Mesodermal cell (in vitro differentiated cells): ENCODE measurements at regions not wholly inside any gene's neighbourhood (a gene's known extent, or its start where the extent isn't known, plus 50 kb on each side); places are given as distances from the start of the nearest gene placed in this dataset.

ENCODE experiments used
- H3K27ac ChIP-seq: 2 replicates; pipeline ENCODE4 v1.7.0; 2013; ENCODE audit warnings: mild to moderate bottlenecking, low read depth, low read length, moderate library complexity; ENCODE audit not compliant: severe bottlenecking
- H3K36me3 ChIP-seq: 2 replicates; pipeline ENCODE4 v1.7.1; 2013; ENCODE audit warnings: mild to moderate bottlenecking, low read length, moderate library complexity; ENCODE audit not compliant: control insufficient read depth, insufficient read depth
- H3K4me1 ChIP-seq: one replicate; pipeline ENCODE4 v1.7.1; 2013; ENCODE audit warnings: mild to moderate bottlenecking, low read length; ENCODE audit not compliant: insufficient read depth, control insufficient read depth, poor library complexity, severe bottlenecking
- H3K4me3 ChIP-seq: 2 replicates; pipeline ENCODE4 v1.7.0; 2013; ENCODE audit warnings: low read length, control low read depth, mild to moderate bottlenecking; ENCODE audit not compliant: insufficient read depth, poor library complexity, severe bottlenecking; ENCODE audit errors: extremely low read depth
- H3K9me3 ChIP-seq: 2 replicates; pipeline ENCODE4 v1.7.1; 2013; ENCODE audit warnings: mild to moderate bottlenecking, low read length, moderate library complexity; ENCODE audit not compliant: control insufficient read depth
- WGBS, 2 experiments: methylation state at CpG; one replicate each; pipeline ENCODE4 v1.1.5; 2013; ENCODE audit warnings: missing lambda C conversion rate in 2 of 2; ENCODE audit not compliant: insufficient coverage in 2 of 2; 5-methylcytosine and 5-hydroxymethylcytosine counted together

GRCh38 chr14:84064316-84065125 is 1465.4 kb upstream of the FLRT2 start:
- H3K36me3 ChIP-seq: no peaks in the 10 kb centered on the region
- no peaks in the 10 kb centered on the region for H3K9me3 ChIP-seq
- H3K4me1 ChIP-seq: no peaks in the 10 kb centered on the region
- H3K27ac ChIP-seq: no peak overlapping the region
- WGBS, 2 experiments: 30% methylated on average over 1 of the region's 3 CpGs; no CpG with 5 or more reads in 1 of the 2 experiments
- no peak overlapping the region for H3K4me3 ChIP-seq

DNA sequence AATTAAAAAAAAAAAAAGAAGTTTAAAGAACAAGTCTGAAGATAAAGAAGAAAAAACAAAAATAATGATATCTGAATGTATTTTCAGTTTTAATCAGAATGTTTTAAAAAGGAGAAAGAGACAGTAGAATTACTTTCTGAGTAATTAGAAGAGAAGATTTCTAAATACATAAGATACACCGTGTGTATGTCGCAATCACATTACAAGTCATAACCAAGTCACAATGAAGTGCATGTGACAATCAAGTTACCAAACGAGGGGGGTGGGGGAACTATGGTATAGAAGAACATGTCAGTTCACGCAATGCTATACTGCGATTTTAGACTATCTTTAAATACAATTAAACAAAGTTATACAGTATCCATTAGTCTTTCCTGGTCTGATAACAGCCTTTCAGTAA is 1464.1 kb upstream of the FLRT2 start:
- no peak overlapping the region for H3K27ac ChIP-seq
- WGBS, 2 experiments: no CpG with 5 or more reads among the region's 5 CpGs
- no peaks in the 10 kb centered on the region for H3K36me3 ChIP-seq
- H3K4me3 ChIP-seq: no peak overlapping the region
- no peaks in the 10 kb centered on the region for H3K4me1 ChIP-seq
- H3K9me3 ChIP-seq: no peaks in the 10 kb centered on the region

DNA sequence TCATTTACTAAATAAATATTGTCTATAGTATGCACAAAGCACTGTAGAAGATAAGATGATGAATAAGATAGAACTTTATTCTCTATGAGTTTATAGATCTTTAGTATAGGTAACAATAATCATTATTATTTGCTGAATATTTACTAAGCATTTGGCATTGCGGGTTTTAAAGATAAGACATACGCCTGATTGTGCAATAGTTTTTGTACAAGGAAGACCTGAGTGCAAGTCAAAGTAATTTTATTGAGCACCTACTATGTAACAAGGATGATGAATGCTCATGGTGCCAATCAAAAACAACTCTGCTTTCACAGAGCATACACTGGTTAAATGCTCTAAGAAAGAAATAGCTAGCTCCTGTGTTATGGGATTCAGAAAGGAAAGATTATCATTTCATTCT is 1461.7 kb upstream of the FLRT2 start:
- 60 to 100% methylated on average over 1 of the region's 2 CpGs for WGBS, 2 experiments
- no peak overlapping the region for H3K4me3 ChIP-seq
- no peaks in the 10 kb centered on the region for H3K9me3 ChIP-seq
- H3K4me1 ChIP-seq: no peaks in the 10 kb centered on the region
- no peaks in the 10 kb centered on the region for H3K36me3 ChIP-seq
- H3K27ac ChIP-seq: no peak overlapping the region

DNA sequence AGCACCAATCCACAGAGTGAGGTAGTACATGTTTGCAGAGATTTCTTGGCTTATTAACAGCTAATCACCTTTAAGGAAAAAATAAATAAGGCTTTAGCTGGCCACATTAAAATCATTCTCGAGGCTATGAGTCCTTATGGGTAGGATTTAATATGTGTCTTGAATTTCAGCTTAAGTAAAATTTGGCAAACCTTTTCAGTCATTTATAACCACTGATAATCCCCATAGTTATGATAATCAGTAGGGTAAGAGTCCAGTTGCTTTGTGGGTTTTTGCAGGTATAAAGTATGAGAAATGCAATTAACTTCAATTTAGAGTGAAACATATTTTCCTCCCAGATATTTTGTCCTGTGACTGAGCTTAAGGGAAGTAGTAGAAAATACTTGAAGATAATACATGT is 1458.9 kb upstream of the FLRT2 start:
- H3K4me1 ChIP-seq: no peaks in the 10 kb centered on the region
- no peaks in the 10 kb centered on the region for H3K36me3 ChIP-seq
- WGBS, 2 experiments: no CpG with 5 or more reads among the region's 1 CpG
- H3K4me3 ChIP-seq: no peak overlapping the region
- H3K9me3 ChIP-seq: no peaks in the 10 kb centered on the region
- no peak overlapping the region for H3K27ac ChIP-seq

- Histone ChIP-seq H3K4me1 (no peaks in the 10 kb centered on the region), H3K4me3 (no peak overlapping the region), H3K27ac (no peak overlapping the region), H3K9me3 (no peaks in the 10 kb centered on the region), H3K36me3 (no peaks in the 10 kb centered on the region)
- WGBS, 2 experiments: 88% methylated on average over 2 of the region's 2 CpGs; no CpG with 5 or more reads in 1 of the 2 experiments
These were observed 1455.3 kb upstream of the FLRT2 start for GRCh38 chr14:84074626-84075025.

DNA sequence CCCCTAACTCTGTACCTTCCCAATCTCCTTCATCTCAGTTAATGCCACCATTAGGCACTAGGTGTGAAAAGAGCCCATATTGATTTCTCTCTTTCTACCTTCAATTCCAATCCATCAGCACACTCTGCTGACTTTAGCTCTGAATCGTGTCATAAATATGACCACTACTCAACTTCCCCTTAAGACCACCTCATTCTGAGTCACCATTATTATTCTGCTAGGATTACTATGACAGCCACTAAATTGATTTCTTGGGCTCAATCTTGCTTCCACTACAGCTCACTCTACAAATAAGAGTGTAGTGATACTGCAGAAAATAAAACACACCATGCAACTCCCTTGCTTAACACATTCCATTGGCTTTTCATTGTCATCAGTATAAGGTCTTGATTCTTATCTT is 1449.0 kb upstream of the FLRT2 start:
- no peak overlapping the region for H3K27ac ChIP-seq
- H3K4me1 ChIP-seq: no peaks in the 10 kb centered on the region
- no peaks in the 10 kb centered on the region for H3K36me3 ChIP-seq
- no peaks in the 10 kb centered on the region for H3K9me3 ChIP-seq
- WGBS, 2 experiments: 86 to 89% methylated on average over 1 of the region's 1 CpG
- no peak overlapping the region for H3K4me3 ChIP-seq

- H3K36me3 ChIP-seq: no peaks in the 10 kb centered on the region
- H3K9me3 ChIP-seq: no peaks in the 10 kb centered on the region
- H3K27ac ChIP-seq: no peak overlapping the region
- no peak overlapping the region for H3K4me3 ChIP-seq
- 73 to 86% methylated on average over 1 of the region's 1 CpG for WGBS, 2 experiments
- no peaks in the 10 kb centered on the region for H3K4me1 ChIP-seq
These were observed 1445.8 kb upstream of the FLRT2 start for GRCh38 chr14:84084056-84084630.

GRCh38 chr14:84085493-84085892 is 1444.5 kb upstream of the FLRT2 start:
- no peaks in the 10 kb centered on the region for H3K4me1 ChIP-seq

DNA sequence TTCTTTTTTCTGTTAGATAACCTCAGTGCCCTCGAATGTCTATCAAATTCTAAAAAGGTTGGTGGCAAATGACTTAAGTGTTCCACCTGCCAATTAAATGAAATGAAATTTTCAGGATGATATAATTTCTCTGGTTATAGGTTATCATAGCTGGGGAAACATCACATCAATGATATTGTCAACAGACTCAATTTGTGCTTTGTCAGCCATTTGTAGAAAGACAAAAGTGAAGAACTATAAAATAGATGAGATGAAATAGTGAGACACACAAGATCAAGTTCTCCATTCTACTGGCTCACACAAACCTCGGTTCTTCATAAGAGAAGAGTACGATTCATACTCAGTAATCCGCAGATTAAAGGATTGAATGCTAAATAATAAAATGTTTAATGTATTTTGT is 1443.2 kb upstream of the FLRT2 start:
- H3K36me3 ChIP-seq: no peaks in the 10 kb centered on the region
- WGBS, 2 experiments: 100% methylated on average over 1 of the region's 4 CpGs; no CpG with 5 or more reads in 1 of the 2 experiments

More at GRCh38 chr14:84085493-84085892, 1444.5 kb upstream of the FLRT2 start:
- no peak overlapping the region for H3K4me3 ChIP-seq
- no peak overlapping the region for H3K27ac ChIP-seq
- no peaks in the 10 kb centered on the region for H3K36me3 ChIP-seq
- H3K9me3 ChIP-seq: no peaks in the 10 kb centered on the region

GRCh38 chr14:84087986-84088531 is 1441.9 kb upstream of the FLRT2 start:
- no peaks in the 10 kb centered on the region for H3K4me1 ChIP-seq

More for the DNA sequence above, 1443.2 kb upstream of the FLRT2 start:
- Histone ChIP-seq H3K4me3 (no peak overlapping the region), H3K9me3 (no peaks in the 10 kb centered on the region), H3K4me1 (no peaks in the 10 kb centered on the region), H3K27ac (no peak overlapping the region)

DNA sequence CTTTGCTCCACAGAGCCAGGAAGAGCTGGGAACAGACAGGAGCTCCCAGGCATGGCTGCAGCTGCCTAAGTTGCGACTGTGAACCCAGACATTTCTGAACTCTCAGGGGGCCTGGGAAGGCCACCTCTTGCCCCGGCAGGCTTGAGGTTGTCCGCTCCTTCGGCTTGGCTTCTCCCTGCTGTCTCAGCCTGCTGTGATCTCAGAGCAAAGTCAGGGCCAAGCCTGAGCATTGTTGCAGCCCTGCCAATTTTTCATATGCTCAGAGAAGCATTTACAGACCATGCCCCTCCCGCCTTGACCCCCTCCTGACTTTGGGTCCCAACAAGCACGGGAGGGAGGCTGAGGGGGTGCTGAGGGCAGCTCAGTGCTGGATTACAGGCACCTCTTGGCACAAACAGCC is 1439.1 kb upstream of the FLRT2 start:
- WGBS, 2 experiments: 90 to 95% methylated on average over 5 to 6 of the region's 6 CpGs
- Histone ChIP-seq H3K4me3 (no peak overlapping the region), H3K36me3 (no peaks in the 10 kb centered on the region), H3K4me1 (no peaks in the 10 kb centered on the region), H3K9me3 (no peaks in the 10 kb centered on the region), H3K27ac (no peak overlapping the region)

More at GRCh38 chr14:84087986-84088531, 1441.9 kb upstream of the FLRT2 start:
- Histone ChIP-seq H3K36me3 (no peaks in the 10 kb centered on the region), H3K4me3 (no peak overlapping the region), H3K27ac (no peak overlapping the region), H3K9me3 (no peaks in the 10 kb centered on the region)
- 82 to 97% methylated on average over 3 of the region's 8 CpGs for WGBS, 2 experiments
